GM12878 (cell line): ENCODE measurements at regions not wholly inside any gene's neighbourhood (a gene's known extent, or its start where the extent isn't known, plus 50 kb on each side); places are given as distances from the start of the nearest gene placed in this dataset.

Experiments
- ATAC-seq: fragments of 200-7000 bp; cut with Tn5 transposase; 3 replicates; pipeline ENCODE4 v1.9.1; 2020; ENCODE audit warnings: mild to moderate bottlenecking, moderate library complexity
- BruUV-seq: library from RNA; stranded (reverse); fragments of 400-500 nt; replicated peaks from 2 replicates; lab custom pipeline; 2021; lab: Mats Ljungman, UMichigan
- CTCF ChIA-PET: fragments of 300-600 bp; sonication (Branson Sonifier 250); formaldehyde crosslinking; extraction: SDS; loops from one replicate; lab custom pipeline; 2021; ENCODE audit warnings: inconsistent platforms; lab: Yijun Ruan, JAX
- POLR2A ChIA-PET: fragments of 350-600 bp; formaldehyde crosslinking; extraction: SDS; loops from one replicate; lab custom pipeline; 2021; ENCODE audit warnings: inconsistent platforms; lab: Charles Lee
- RAD21 ChIA-PET: fragments of 300-600 bp; sonication (Branson Sonifier 250); formaldehyde crosslinking; loops from one replicate; lab custom pipeline; 2023; ENCODE audit warnings: antibody characterized with exemption; ENCODE audit not compliant: unreplicated experiment; lab: Charles Lee
- SMC1A ChIA-PET: fragments of 300-600 bp; sonication (Branson Sonifier 250); formaldehyde crosslinking; loops from one replicate; lab custom pipeline; 2023; ENCODE audit not compliant: unreplicated experiment, uncharacterized antibody; lab: Charles Lee
- DNase-seq: peaks from one replicate; pipeline ENCODE4 v3.0.0-alpha.2; 2011; ENCODE audit warnings: low read depth, low spot score
- FAIRE-seq: peaks from 3 replicates; lab custom pipeline; 2011; peaks lifted over from hg19 to GRCh38; lab: Jason Lieb, UNC
- H2AFZ ChIP-seq: 2 replicates; pipeline ENCODE4 v1.6.0; 2011; ENCODE audit warnings: low read depth, low read length, control low read depth; ENCODE audit not compliant: control insufficient read depth
- H3K27ac ChIP-seq: 2 replicates; pipeline ENCODE4 v1.5.1; 2011; ENCODE audit warnings: control low read depth; ENCODE audit not compliant: control insufficient read depth, insufficient read depth
- H3K27me3 ChIP-seq, 2 experiments: replicated peaks in 1 of 2; 2 replicates each; pipeline versions ENCODE4 v1.6.0 to v1.6.1; 2011; ENCODE audit warnings: low read length in 1 of 2; ENCODE audit not compliant: control insufficient read depth in 2 of 2, insufficient read depth in 2 of 2
- H3K36me3 ChIP-seq, 2 experiments: 2 replicates each; pipeline ENCODE4 v1.5.1; 2011; ENCODE audit warnings: low read length in 1 of 2; ENCODE audit not compliant: control insufficient read depth in 2 of 2, insufficient read depth in 2 of 2
- H3K4me1 ChIP-seq: 2 replicates; pipeline ENCODE4 v1.6.1; 2011; ENCODE audit warnings: mild to moderate bottlenecking, low read length, moderate library complexity, mixed read lengths; ENCODE audit not compliant: control insufficient read depth, insufficient read depth
- H3K4me2 ChIP-seq: 2 replicates; pipeline ENCODE4 v1.6.0; 2011; ENCODE audit warnings: control low read depth; ENCODE audit not compliant: control insufficient read depth, insufficient read depth
- H3K4me3 ChIP-seq: fragments of 200-600 bp; sonication (generic); 2 replicates; pipeline ENCODE4 v1.5.1; 2016
- H3K79me2 ChIP-seq: 2 replicates; pipeline ENCODE4 v1.6.0; 2011; ENCODE audit warnings: low read length; ENCODE audit not compliant: control insufficient read depth, insufficient read depth
- H3K9ac ChIP-seq: 2 replicates; pipeline ENCODE4 v1.8.0; 2011; ENCODE audit warnings: low read length, control low read depth, mixed read lengths; ENCODE audit not compliant: control insufficient read depth, insufficient read depth
- H3K9me3 ChIP-seq: replicated peaks from 3 replicates; pipeline ENCODE4 v1.5.1; 2011; ENCODE audit warnings: mild to moderate bottlenecking, low read length; ENCODE audit not compliant: control insufficient read depth, insufficient read depth
- H4K20me1 ChIP-seq: 2 replicates; pipeline ENCODE4 v1.6.0; 2011; ENCODE audit not compliant: control insufficient read depth, insufficient read depth
- BCL11A ChIP-seq: IDR thresholded peaks from 2 replicates; pipeline ENCODE4 v1.6.1; 2011; ENCODE audit warnings: low read depth, low read length
- BRCA1 ChIP-seq: IDR thresholded peaks from 2 replicates; pipeline ENCODE4 v1.6.1; 2011; ENCODE audit warnings: low read depth, low read length, improper control_type of control experiment
- CHD2 ChIP-seq: IDR thresholded peaks from 2 replicates; pipeline ENCODE4 v1.6.1; 2011; ENCODE audit warnings: low read depth, low read length, improper control_type of control experiment, borderline replicate concordance
- EED ChIP-seq: sonication (generic); IDR thresholded peaks from 2 replicates; pipeline ENCODE4 v1.6.1; 2016; ENCODE audit warnings: antibody characterized with exemption, low read depth
- IKZF2 ChIP-seq, 2 experiments: fragments of 450-650 bp; IDR thresholded peaks; 2 replicates each; pipeline ENCODE4 v1.6.1; 2017; ENCODE audit warnings: mild to moderate bottlenecking in 2 of 2, moderate library complexity in 2 of 2
- KAT2A ChIP-seq: conservative IDR thresholded peaks from 2 replicates; pipeline ENCODE4 v1.6.1; 2011; ENCODE audit warnings: low read depth, low read length; ENCODE audit not compliant: control insufficient read depth
- MYB ChIP-seq: fragments of 150-350 bp; IDR thresholded peaks from 2 replicates; pipeline ENCODE4 v1.6.1; 2014; ENCODE audit warnings: mild to moderate bottlenecking, low read depth, low read length, borderline replicate concordance
- NFYA ChIP-seq: IDR thresholded peaks from 2 replicates; pipeline ENCODE4 v1.6.1; 2011; ENCODE audit warnings: low read depth, mild to moderate bottlenecking, low read length, improper control_type of control experiment, borderline replicate concordance
- RELA ChIP-seq: fragments of 450-650 bp; IDR thresholded peaks from 2 replicates; pipeline ENCODE4 v1.8.0; 2014; ENCODE audit warnings: borderline replicate concordance; ENCODE audit not compliant: partially characterized antibody
- RUNX3 ChIP-seq: IDR thresholded peaks from 2 replicates; pipeline ENCODE4 v1.6.1; 2012; ENCODE audit warnings: low read length, inconsistent platforms
- SMAD5 ChIP-seq: IDR thresholded peaks from 2 replicates; pipeline ENCODE4 v1.6.1; 2016; ENCODE audit warnings: antibody characterized with exemption, low read depth
- SRF ChIP-seq, 2 experiments: IDR thresholded peaks; 2 replicates each; pipeline ENCODE4 v1.6.1; 2011; ENCODE audit warnings: low read depth in 2 of 2, low read length in 2 of 2, mild to moderate bottlenecking in 1 of 2, moderate library complexity in 1 of 2
- SUPT20H ChIP-seq: IDR thresholded peaks from 2 replicates; pipeline ENCODE4 v1.6.1; 2011; ENCODE audit warnings: low read depth, mild to moderate bottlenecking, low read length, moderate library complexity, borderline replicate concordance; ENCODE audit not compliant: control insufficient read depth
- TCF3 ChIP-seq: IDR thresholded peaks from 2 replicates; pipeline ENCODE4 v1.6.1; 2012; ENCODE audit warnings: low read depth, mild to moderate bottlenecking, low read length, borderline replicate concordance; ENCODE audit not compliant: insufficient read depth
- WRNIP1 ChIP-seq: IDR thresholded peaks from 2 replicates; pipeline ENCODE4 v1.6.1; 2011; ENCODE audit warnings: low read depth, low read length, improper control_type of control experiment, borderline replicate concordance
- YY1 ChIP-seq: IDR thresholded peaks from 2 replicates; pipeline ENCODE4 v1.6.1; 2011; ENCODE audit warnings: low read depth, mild to moderate bottlenecking, low read length
- ZBED1 ChIP-seq: IDR thresholded peaks from 2 replicates; pipeline ENCODE4 v1.6.1; 2016; ENCODE audit warnings: borderline replicate concordance
- WGBS: methylation state at CpG from one replicate; pipeline ENCODE4 v1.1.6; 2016; ENCODE audit warnings: low lambda C conversion rate; ENCODE audit not compliant: insufficient replicate concordance, insufficient coverage; ENCODE audit errors: missing lambda C conversion rate; 5-methylcytosine and 5-hydroxymethylcytosine counted together
- in situ Hi-C: fragments of 300-500 bp; cut with MboI; formaldehyde crosslinking; loops from 9 replicates; pipeline ENCODE4 v1.14.3; 2018; ENCODE audit warnings: mixed read lengths
- intact Hi-C: fragments of 100-400 bp; cut with micrococcal nuclease; formaldehyde crosslinking; loops from one replicate; pipeline ENCODE4 v1.14.2; 2022; ENCODE audit not compliant: unreplicated experiment
- TF ChIP-seq, protein P1 (sequence below): IDR thresholded peaks from 2 replicates; pipeline ENCODE4 v1.6.1; 2012; ENCODE audit warnings: low read length, inconsistent platforms
- TF ChIP-seq, protein P2 (sequence below): fragments of 150-350 bp; IDR thresholded peaks from 2 replicates; pipeline ENCODE4 v1.6.1; 2016; ENCODE audit warnings: low read depth, low read length

DNA sequence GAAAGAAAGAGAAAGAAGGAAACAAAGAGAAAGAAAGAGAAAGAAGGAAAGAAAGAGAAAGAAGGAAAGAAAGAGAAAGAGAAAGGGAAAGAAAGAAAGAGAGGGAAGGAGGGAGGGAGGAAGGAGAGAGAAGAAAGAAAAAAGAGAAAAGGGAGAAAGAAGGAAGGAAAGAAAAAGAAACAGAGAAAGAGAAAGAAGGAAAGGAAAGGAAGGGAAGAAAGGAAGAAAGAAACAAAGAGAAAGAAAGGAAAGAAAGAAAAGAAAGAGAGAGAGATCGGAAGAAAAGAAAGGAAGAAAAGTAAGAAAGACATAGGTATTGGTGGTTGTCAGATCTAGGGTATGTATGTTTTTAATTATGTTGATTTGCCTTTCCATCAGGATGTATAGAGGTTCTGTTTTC is 342.3 kb downstream of the FOXG1 start:
- WGBS = 69% methylated on average over 1 of the region's 1 CpG

More for the DNA sequence above, 342.3 kb downstream of the FOXG1 start:
- no peak for ATAC-seq
- no peak overlapping the region for H3K9ac ChIP-seq
- no peaks in the 10 kb centered on the region for H3K4me1 ChIP-seq
- TF ChIP-seq TCF3 = no peak
- no peak for TF ChIP-seq WRNIP1
- no peak for TF ChIP-seq IKZF2 (IDR thresholded peaks at IDR 0.05)
- TF ChIP-seq, protein P1, sequence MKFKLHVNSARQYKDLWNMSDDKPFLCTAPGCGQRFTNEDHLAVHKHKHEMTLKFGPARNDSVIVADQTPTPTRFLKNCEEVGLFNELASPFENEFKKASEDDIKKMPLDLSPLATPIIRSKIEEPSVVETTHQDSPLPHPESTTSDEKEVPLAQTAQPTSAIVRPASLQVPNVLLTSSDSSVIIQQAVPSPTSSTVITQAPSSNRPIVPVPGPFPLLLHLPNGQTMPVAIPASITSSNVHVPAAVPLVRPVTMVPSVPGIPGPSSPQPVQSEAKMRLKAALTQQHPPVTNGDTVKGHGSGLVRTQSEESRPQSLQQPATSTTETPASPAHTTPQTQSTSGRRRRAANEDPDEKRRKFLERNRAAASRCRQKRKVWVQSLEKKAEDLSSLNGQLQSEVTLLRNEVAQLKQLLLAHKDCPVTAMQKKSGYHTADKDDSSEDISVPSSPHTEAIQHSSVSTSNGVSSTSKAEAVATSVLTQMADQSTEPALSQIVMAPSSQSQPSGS = no peak
- no peak for TF ChIP-seq SMAD5
- TF ChIP-seq YY1 = no peak
- TF ChIP-seq BCL11A = no peak
- no peak for TF ChIP-seq BRCA1
- TF ChIP-seq KAT2A = no peak
- TF ChIP-seq, protein P2, sequence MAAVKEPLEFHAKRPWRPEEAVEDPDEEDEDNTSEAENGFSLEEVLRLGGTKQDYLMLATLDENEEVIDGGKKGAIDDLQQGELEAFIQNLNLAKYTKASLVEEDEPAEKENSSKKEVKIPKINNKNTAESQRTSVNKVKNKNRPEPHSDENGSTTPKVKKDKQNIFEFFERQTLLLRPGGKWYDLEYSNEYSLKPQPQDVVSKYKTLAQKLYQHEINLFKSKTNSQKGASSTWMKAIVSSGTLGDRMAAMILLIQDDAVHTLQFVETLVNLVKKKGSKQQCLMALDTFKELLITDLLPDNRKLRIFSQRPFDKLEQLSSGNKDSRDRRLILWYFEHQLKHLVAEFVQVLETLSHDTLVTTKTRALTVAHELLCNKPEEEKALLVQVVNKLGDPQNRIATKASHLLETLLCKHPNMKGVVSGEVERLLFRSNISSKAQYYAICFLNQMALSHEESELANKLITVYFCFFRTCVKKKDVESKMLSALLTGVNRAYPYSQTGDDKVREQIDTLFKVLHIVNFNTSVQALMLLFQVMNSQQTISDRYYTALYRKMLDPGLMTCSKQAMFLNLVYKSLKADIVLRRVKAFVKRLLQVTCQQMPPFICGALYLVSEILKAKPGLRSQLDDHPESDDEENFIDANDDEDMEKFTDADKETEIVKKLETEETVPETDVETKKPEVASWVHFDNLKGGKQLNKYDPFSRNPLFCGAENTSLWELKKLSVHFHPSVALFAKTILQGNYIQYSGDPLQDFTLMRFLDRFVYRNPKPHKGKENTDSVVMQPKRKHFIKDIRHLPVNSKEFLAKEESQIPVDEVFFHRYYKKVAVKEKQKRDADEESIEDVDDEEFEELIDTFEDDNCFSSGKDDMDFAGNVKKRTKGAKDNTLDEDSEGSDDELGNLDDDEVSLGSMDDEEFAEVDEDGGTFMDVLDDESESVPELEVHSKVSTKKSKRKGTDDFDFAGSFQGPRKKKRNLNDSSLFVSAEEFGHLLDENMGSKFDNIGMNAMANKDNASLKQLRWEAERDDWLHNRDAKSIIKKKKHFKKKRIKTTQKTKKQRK = no peak
- no peak for TF ChIP-seq MYB
- no peak for TF ChIP-seq RELA
- no peak for TF ChIP-seq SUPT20H
- TF ChIP-seq EED = no peak
- TF ChIP-seq SRF (IDR thresholded peaks at IDR 0.05; ENCODE audit: low read depth in 2 of 2, low read length in 2 of 2) = no peak
- no peak for TF ChIP-seq CHD2
- TF ChIP-seq ZBED1 = no peak
- no peak for TF ChIP-seq NFYA
- no peak for TF ChIP-seq RUNX3
- TF ChIP-seq, all 136 proteins: peak for 0
- H3K36me3 ChIP-seq = no peaks in the 10 kb centered on the region
- no peak overlapping the region for H3K4me3 ChIP-seq
- ChIA-PET POLR2A (no interaction called here), CTCF (no interaction called here), SMC1A (no interaction called here), RAD21 (no interaction called here)
- H4K20me1 ChIP-seq = no peaks in the 10 kb centered on the region
- no peaks in the 10 kb centered on the region for H3K27me3 ChIP-seq
- no peak overlapping the region for H3K27ac ChIP-seq
- no peak for FAIRE-seq
- no peak overlapping the region for H3K4me2 ChIP-seq
- in situ Hi-C loops (no loop called here), intact Hi-C loops (no loop called here)
- no TSS peak for BruUV-seq
- no peak for DNase-seq
- no peaks in the 10 kb centered on the region for H3K9me3 ChIP-seq
- no peaks in the 10 kb centered on the region for H3K79me2 ChIP-seq
- H2AFZ ChIP-seq = no peak overlapping the region
